Heart right ventricle (tissue), 16 donors: ENCODE measurements at regions not wholly inside any gene's neighbourhood (a gene's known extent, or its start where the extent isn't known, plus 50 kb on each side); places are given as distances from the start of the nearest gene placed in this dataset.

Experiments used
- ATAC-seq, 8 donors: fragments of 200-7000 bp; cut with Tn5 transposase; one replicate each; pipeline ENCODE4 v1.9.1; 2020; ENCODE audit warnings: mild to moderate bottlenecking in 8 of 8, moderate library complexity in 8 of 8, moderate number of reproducible peaks in 1 of 8
- DNase-seq, 2 donors: peaks; one replicate each; pipeline ENCODE4 v3.0.0-alpha.2; 2020
- H3K27ac ChIP-seq, 10 donors: fragments of 200-600 bp; sonication (generic) in 2 of 10; one replicate each; pipeline versions ENCODE4 v1.5.0 to v1.8.0; 2020 to 2022; ENCODE audit warnings: mild to moderate bottlenecking in 3 of 10
- H3K27me3 ChIP-seq, 7 donors: fragments of 200-600 bp; one replicate each; pipeline ENCODE4 v1.8.0; 2021 to 2022; ENCODE audit warnings: mild to moderate bottlenecking in 2 of 7
- H3K36me3 ChIP-seq, 9 donors: fragments of 200-600 bp; sonication (generic) in 1 of 9; one replicate each; pipeline versions ENCODE4 v1.5.0 to v1.8.0; 2020 to 2022; ENCODE audit warnings: mild to moderate bottlenecking in 2 of 9
- H3K4me1 ChIP-seq, 9 donors: fragments of 200-600 bp; sonication (generic) in 1 of 9; one replicate each; pipeline versions ENCODE4 v1.5.0 to v1.8.0; 2020 to 2022; ENCODE audit warnings: mild to moderate bottlenecking in 4 of 9
- H3K4me3 ChIP-seq, 10 donors: fragments of 200-600 bp; sonication (generic) in 2 of 10; one replicate each; pipeline versions ENCODE4 v1.5.0 to v1.8.0; 2020 to 2022; ENCODE audit warnings: mild to moderate bottlenecking in 7 of 10, moderate library complexity in 2 of 10
- H3K9me3 ChIP-seq, 11 donors: fragments of 200-600 bp in 10 of 11; sonication (generic) in 2 of 11; one replicate each; pipeline versions ENCODE4 v1.5.0 to v1.8.0; 2013 to 2022; ENCODE audit warnings: mild to moderate bottlenecking in 2 of 11, control low read depth in 1 of 11, moderate library complexity in 1 of 11
- CTCF ChIP-seq, 9 donors: fragments of 200-600 bp; sonication (generic) in 2 of 9; IDR thresholded peaks; one replicate each; pipeline versions ENCODE4 v1.5.0 to v1.8.0; 2021 to 2022; ENCODE audit warnings: antibody characterized with exemption in 9 of 9, mild to moderate bottlenecking in 5 of 9, moderate library complexity in 1 of 9
- WGBS, 2 donors: extraction: QIAGEN DNeasy Blood & Tissue Kit; methylation state at CpG; one replicate each; pipeline ENCODE4 v1.1.7; 2013; ENCODE audit warnings: inconsistent platforms in 1 of 2; 5-methylcytosine and 5-hydroxymethylcytosine counted together
- intact Hi-C, 10 donors: fragments of 100-400 bp; cut with DNase I; formaldehyde crosslinking; loops; one replicate each; pipeline versions ENCODE4 v1.11.1 to v1.14.2; 2022
- donor health status: Arrhythmogenic right ventricular cardiomyopathy.
- donor health status: ischemic (EF 13 %, LVEDD 7.1; RV severe dilation, severe dysfunction).
- donor health status: healthy with polysubstance abuse.
- donor health status: DM: no; HTN: yes; CAD: no.
- donor health status: DM: no; HTN: no; CAD: no.
- donor health status: ischemic (EF 25% LVEDD 6.9; RV normal size, moderate dysfunction).
- donor health status: ischemic (EF 25% LVEDD 5.7; RV mildly dilated, moderate dysfunction).
- donor health status: healthy.
- donor health status: DM: yes; HTN: yes; CAD: no.
- donor health status: Ischemic cardiomyopathy.
- donor health status: ischemic (EF 35%, LVEDD 5.7; RV mildly dilated, moderate dysfunction).
- donor health status: nonischemic (EF 11% LVEDD 7.7; RV severe dilation, severe dysfunction).
- donor health status: DM: yes; HTN: yes; CAD: no.
- donor health status: PGD.
- donor health status: ischemic (EF 29% LVEDD 5.4; RV normal size, mild dysfunction).
- donor health status: nonischemic (EF 23%, LVEDD 6.1; RV moderate dilation, normal function).

GRCh38 chr3:69443457-69443920 is 57.6 kb upstream of the FRMD4B start:
- H3K9me3 ChIP-seq = no peaks in the 10 kb centered on the region
- no peaks in the 10 kb centered on the region for H3K36me3 ChIP-seq
- H3K27me3 ChIP-seq = no peaks in the 10 kb centered on the region
- H3K4me1 ChIP-seq = peaks cover 0 to 14% (median 2%) of the 10 kb centered on the region in 9 donors
- H3K27ac ChIP-seq = no peak overlapping the region
- ATAC-seq = no peak
- H3K4me3 ChIP-seq = no peak overlapping the region
- no peak for DNase-seq
- intact Hi-C loops = loop anchor here in 7 of 10 donors (5.0 to 10.0 kb wide), 6 partner anchors 71 to 231 kb away; no protein-coding TSS in a partner anchor
- TF ChIP-seq CTCF (IDR thresholded peaks at IDR 0.05) = no peak

- intact Hi-C loops = loop anchor here in 7 of 10 donors (5.0 to 10.0 kb wide), 6 partner anchors 72 to 232 kb away; no protein-coding TSS in a partner anchor
- Histone ChIP-seq H3K27ac (no peak overlapping the region), H3K9me3 (no peaks in the 10 kb centered on the region), H3K4me1 (peaks cover 0 to 14% (median 2%) of the 10 kb centered on the region in 9 donors), H3K27me3 (no peaks in the 10 kb centered on the region), H3K36me3 (no peaks in the 10 kb centered on the region), H3K4me3 (no peak overlapping the region)
- TF ChIP-seq CTCF (IDR thresholded peaks at IDR 0.05) = no peak
- ATAC-seq (no peak), DNase-seq (no peak)
- WGBS, 2 donors = 86 to 95% methylated on average over 2 of the region's 2 CpGs
These were observed 57.0 kb upstream of the FRMD4B start for GRCh38 chr3:69442771-69443311.

GRCh38 chr3:69441732-69442131 is 55.8 kb upstream of the FRMD4B start:
- H3K36me3 ChIP-seq = no peaks in the 10 kb centered on the region
- H3K9me3 ChIP-seq = no peaks in the 10 kb centered on the region
- DNase-seq = no peak
- no peak for TF ChIP-seq CTCF (IDR thresholded peaks at IDR 0.05)
- no peak for ATAC-seq
- peaks cover 0 to 14% (median 2%) of the 10 kb centered on the region in 9 donors for H3K4me1 ChIP-seq
- 68 to 87% methylated on average over 2 of the region's 2 CpGs for WGBS, 2 donors
- no peak overlapping the region for H3K27ac ChIP-seq
- intact Hi-C loops = loop anchor here in 7 of 10 donors (5.0 to 10.0 kb wide), 6 partner anchors 73 to 233 kb away; no protein-coding TSS in a partner anchor
- H3K27me3 ChIP-seq = no peaks in the 10 kb centered on the region
- H3K4me3 ChIP-seq = no peak overlapping the region

GRCh38 chr3:69441040-69441439 is 55.2 kb upstream of the FRMD4B start:
- no peak for DNase-seq
- no peak for ATAC-seq
- H3K4me3 ChIP-seq = no peak overlapping the region
- no peak overlapping the region for H3K27ac ChIP-seq
- intact Hi-C loops = loop anchor here in 7 of 10 donors (5.0 to 10.0 kb wide), 6 partner anchors 74 to 234 kb away; no protein-coding TSS in a partner anchor
- WGBS, 2 donors = 87 to 90% methylated on average over 1 of the region's 1 CpG
- no peaks in the 10 kb centered on the region for H3K9me3 ChIP-seq
- H3K27me3 ChIP-seq = no peaks in the 10 kb centered on the region
- H3K36me3 ChIP-seq = no peaks in the 10 kb centered on the region
- TF ChIP-seq CTCF (IDR thresholded peaks at IDR 0.05) = no peak
- peaks cover 0 to 14% (median 2%) of the 10 kb centered on the region in 9 donors for H3K4me1 ChIP-seq
